ENCODE measurements at regions not wholly inside any gene's neighbourhood (a gene's known extent, or its start where the extent isn't known, plus 50 kb on each side); places are given as distances from the start of the nearest gene placed in this dataset.

DNA sequence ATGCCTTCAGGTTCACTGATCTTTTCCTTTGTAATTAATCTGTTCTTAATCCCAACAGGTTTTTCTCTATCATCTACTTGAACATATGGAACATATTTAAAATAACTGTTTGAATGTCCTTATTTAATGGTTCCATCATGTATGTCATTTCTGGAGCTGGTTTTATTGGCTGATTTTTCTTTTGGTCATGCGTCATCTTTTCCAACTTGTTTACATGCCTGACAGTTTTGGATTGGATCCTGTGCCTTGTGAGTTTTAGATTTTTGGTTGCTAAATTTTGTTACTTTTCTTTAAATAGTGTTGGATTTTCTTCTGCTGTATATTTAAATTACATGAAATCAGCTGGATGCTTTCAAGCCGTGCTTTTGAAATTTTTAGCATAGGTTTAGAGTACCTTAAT, 237.3 kb upstream of the DAAM1 start:
- H3K4me1 ChIP-seq (ENCODE audit: control insufficient read depth, insufficient read depth, low read length), result peaks cover 19% of the 10 kb centered on the region
- no peak overlapping the region for H3K9ac ChIP-seq (ENCODE audit: low read depth, low read length)
- H3K27ac ChIP-seq (ENCODE audit: low read depth, low read length), result no peak overlapping the region
- 0 out of 2 replicates have a peak, but pooled peaks cover 7% of the 10 kb centered on the region for H3K9me3 ChIP-seq (ENCODE audit: control insufficient read depth, insufficient read depth, low read length)
- H3K4me3 ChIP-seq (ENCODE audit: low read depth, low read length), result no peak overlapping the region
- no peaks in the 10 kb centered on the region for H3K36me3 ChIP-seq (ENCODE audit: control insufficient read depth, insufficient read depth, low read length)
- H3K27me3 ChIP-seq (ENCODE audit: control insufficient read depth, insufficient read depth, low read length), result no peaks in the 10 kb centered on the region

DNA sequence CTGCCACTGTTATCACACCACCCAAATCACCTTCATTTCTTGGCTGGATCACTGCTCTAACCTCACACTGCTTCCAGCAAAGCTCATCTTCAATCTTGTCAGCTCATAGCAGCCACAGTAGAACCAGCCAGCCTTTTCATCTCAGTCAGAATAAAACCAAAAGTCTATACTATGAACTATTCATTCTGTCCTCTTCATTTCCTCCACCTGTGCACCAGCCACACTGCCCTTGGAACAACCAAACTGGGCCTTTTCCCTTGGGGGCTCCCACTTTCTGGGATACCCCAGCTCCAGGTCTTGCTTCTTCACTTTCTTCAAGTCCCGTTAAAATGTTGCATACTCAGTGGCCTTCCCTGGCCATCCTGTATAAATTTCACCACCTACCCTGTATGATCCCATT, 234.4 kb upstream of the DAAM1 start:
- Histone ChIP-seq H3K9me3 (ENCODE audit: control insufficient read depth, insufficient read depth, low read length) (0 out of 2 replicates have a peak, but pooled peaks cover 7% of the 10 kb centered on the region), H3K36me3 (ENCODE audit: control insufficient read depth, insufficient read depth, low read length) (no peaks in the 10 kb centered on the region), H3K4me1 (ENCODE audit: control insufficient read depth, insufficient read depth, low read length) (peaks cover 17% of the 10 kb centered on the region), H3K27me3 (ENCODE audit: control insufficient read depth, insufficient read depth, low read length) (no peaks in the 10 kb centered on the region), H3K27ac (ENCODE audit: low read depth, low read length) (no peak overlapping the region), H3K9ac (ENCODE audit: low read depth, low read length) (no peak overlapping the region), H3K4me3 (ENCODE audit: low read depth, low read length) (no peak overlapping the region)

DNA sequence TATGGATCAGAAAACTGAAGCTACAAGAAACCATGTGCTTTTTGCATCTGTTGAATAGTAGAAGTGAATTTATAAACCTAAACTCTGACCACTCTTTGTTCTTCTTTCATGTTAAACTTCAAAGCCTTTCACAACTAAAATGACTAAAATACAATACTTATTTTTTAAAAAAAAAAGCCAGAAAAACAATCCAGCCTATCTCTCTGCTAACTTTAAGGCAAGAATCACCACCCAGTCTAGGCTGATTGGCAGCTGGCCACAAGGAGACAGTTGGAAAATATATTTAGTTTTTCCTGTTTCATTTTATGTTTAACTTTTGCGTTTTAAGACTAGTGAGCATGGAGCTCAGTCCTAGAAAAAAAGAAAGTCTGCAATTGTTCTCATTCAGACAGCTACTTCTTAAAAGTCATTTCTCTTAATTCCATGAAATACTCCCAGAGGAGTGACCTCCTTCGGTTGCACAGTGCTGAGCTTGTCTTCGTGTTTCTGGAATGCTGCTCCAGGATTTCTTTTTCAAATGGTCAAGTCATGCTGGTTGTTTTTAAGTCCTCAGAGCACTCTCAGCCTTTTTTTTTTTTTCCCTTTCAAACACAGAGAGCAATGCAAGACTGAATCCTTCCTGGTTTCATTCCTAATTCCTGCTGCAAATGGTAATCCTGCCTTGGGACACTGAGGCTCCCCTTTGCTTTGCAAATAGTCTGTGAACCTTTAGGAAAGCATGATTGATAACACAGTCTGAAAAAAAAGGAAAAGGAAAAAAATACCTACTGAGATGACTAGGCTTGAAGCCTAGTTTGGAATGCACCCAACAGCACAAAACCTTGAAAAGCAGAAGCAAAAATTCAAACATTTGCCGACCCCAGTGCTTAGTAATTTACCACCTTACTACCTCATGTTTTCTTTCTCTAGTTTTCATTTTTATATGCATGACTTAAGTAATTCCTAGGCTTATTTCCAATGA, 233.3 kb upstream of the DAAM1 start:
- H3K9ac ChIP-seq (ENCODE audit: low read depth, low read length), result no peak overlapping the region
- H3K36me3 ChIP-seq (ENCODE audit: control insufficient read depth, insufficient read depth, low read length), result no peaks in the 10 kb centered on the region
- 0 out of 2 replicates have a peak, but pooled peaks cover 7% of the 10 kb centered on the region for H3K9me3 ChIP-seq (ENCODE audit: control insufficient read depth, insufficient read depth, low read length)
- peaks cover 17% of the 10 kb centered on the region for H3K4me1 ChIP-seq (ENCODE audit: control insufficient read depth, insufficient read depth, low read length)
- no peak overlapping the region for H3K4me3 ChIP-seq (ENCODE audit: low read depth, low read length)
- H3K27me3 ChIP-seq (ENCODE audit: control insufficient read depth, insufficient read depth, low read length), result no peaks in the 10 kb centered on the region
- H3K27ac ChIP-seq (ENCODE audit: low read depth, low read length), result peak overlapping the region; percentile 55

DNA sequence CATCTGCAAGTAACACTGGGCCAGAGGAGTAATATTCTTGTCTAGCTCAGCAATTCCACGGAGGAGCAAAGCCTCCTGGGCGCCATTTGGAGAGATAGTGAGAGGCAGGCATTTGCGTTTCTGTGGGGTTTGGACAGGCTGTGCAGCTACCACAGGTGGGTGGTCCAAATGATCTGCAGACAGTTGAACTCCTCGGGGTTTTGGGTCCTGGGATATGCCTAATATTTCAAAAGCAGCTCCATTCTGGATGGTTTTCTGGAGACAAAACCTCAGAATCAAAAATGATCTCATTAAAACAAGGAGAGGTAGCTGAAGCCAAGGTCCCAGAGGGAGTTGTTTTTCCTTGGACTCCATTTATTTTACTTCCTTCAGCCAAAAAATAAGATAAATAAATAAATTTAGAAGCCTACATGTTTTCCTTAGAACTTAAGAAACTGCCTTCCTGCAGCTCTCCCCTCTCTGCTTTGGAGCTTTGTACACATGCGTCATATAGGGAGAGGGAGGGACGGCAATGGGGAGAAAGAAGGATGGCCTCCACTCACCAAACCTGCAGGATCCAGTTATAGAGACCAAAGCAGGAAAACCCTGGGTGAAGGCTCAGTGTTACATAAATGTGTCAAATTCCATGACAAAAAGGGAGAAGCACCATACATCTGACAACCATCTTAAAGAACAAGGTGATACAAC, 227.3 kb upstream of the DAAM1 start:
- Histone ChIP-seq H3K9me3 (ENCODE audit: control insufficient read depth, insufficient read depth, low read length) (no peaks in the 10 kb centered on the region), H3K27ac (ENCODE audit: low read depth, low read length) (no peak overlapping the region), H3K36me3 (ENCODE audit: control insufficient read depth, insufficient read depth, low read length) (no peaks in the 10 kb centered on the region), H3K9ac (ENCODE audit: low read depth, low read length) (no peak overlapping the region), H3K4me1 (ENCODE audit: control insufficient read depth, insufficient read depth, low read length) (peaks cover 11% of the 10 kb centered on the region), H3K27me3 (ENCODE audit: control insufficient read depth, insufficient read depth, low read length) (no peaks in the 10 kb centered on the region), H3K4me3 (ENCODE audit: low read depth, low read length) (no peak overlapping the region)

DNA sequence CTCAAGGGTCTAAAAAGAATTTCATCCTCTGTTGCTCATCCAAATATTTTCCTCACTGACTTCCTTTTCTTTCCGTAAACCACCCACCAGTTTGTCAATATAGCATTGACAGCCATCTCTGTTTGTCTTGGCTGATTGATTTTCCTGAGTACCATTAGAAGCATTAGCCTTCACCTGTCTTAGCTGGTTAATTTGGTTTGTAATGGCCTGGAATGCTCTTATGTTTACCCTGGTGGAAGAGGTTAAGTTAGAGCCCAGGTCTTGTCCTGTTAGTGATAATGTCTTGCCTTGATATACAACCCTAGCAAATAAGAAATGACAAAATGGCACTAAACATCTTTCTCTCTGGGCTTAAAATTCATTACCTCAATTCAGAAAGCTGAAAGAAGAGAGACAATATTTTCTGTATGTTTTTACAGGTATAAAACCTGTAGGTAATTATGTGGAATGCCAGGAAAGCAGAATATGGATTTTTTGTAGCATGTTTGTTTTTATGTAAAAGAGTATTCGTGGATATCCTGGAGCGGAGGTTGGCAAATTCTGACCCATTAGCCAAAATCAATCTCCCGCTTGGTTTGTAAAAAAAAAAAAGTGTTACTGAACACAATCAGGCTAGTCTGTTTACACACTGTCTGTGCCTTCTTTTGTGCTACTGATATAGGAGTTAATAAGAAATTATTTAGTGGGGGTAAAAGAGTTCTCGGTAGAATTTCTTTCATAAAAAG, 224.4 kb upstream of the DAAM1 start:
- Histone ChIP-seq H3K9me3 (ENCODE audit: control insufficient read depth, insufficient read depth, low read length) (no peaks in the 10 kb centered on the region), H3K4me3 (ENCODE audit: low read depth, low read length) (no peak overlapping the region), H3K4me1 (ENCODE audit: control insufficient read depth, insufficient read depth, low read length) (peaks cover 7% of the 10 kb centered on the region; the same call in 1 of the 2 replicates), H3K27me3 (ENCODE audit: control insufficient read depth, insufficient read depth, low read length) (no peaks in the 10 kb centered on the region), H3K9ac (ENCODE audit: low read depth, low read length) (no peak overlapping the region), H3K27ac (ENCODE audit: low read depth, low read length) (peak overlapping the region; percentile 18), H3K36me3 (ENCODE audit: control insufficient read depth, insufficient read depth, low read length) (no peaks in the 10 kb centered on the region)

DNA sequence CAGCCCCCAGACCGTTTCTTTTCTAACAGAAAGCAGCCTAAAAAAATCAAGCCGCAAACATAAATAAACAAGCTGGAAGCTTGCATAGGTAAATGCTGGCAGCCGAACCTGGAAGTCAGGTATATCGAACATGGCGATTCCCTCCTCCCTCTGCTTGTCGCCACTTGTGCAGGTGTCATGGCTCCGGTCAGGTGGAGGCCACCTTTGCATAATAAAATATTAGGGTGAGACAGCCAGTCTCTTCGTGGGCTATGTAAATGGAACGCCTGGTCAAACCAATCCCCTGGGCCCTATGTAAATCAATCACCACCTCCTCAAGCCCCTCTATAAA, 223.9 kb upstream of the DAAM1 start:
- H3K4me3 ChIP-seq (ENCODE audit: low read depth, low read length), result no peak overlapping the region
- no peaks in the 10 kb centered on the region for H3K36me3 ChIP-seq (ENCODE audit: control insufficient read depth, insufficient read depth, low read length)
- no peak overlapping the region for H3K27ac ChIP-seq (ENCODE audit: low read depth, low read length)
- H3K9ac ChIP-seq (ENCODE audit: low read depth, low read length), result no peak overlapping the region
- H3K9me3 ChIP-seq (ENCODE audit: control insufficient read depth, insufficient read depth, low read length), result no peaks in the 10 kb centered on the region
- H3K27me3 ChIP-seq (ENCODE audit: control insufficient read depth, insufficient read depth, low read length), result no peaks in the 10 kb centered on the region
- peaks cover 7% of the 10 kb centered on the region; the same call in 1 of the 2 replicates for H3K4me1 ChIP-seq (ENCODE audit: control insufficient read depth, insufficient read depth, low read length)

DNA sequence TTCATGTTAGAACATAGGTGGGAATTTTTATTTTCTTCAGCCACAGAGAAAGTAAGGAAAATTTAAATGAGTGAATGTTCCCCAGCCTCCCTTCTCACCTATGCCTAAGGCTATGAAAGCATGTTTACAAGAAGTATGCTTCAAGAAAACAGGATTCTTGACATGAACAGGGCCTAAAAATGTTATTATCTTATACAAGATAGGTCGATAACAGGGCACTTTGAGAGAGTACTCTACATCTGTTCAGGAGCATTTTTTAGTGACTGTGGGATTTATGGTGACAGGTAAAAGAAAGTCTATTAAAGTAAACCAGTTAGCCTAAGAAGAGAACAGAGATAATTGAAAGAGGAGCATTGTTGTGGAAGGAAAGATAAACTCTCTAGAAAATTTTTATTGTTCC, 222.9 kb upstream of the DAAM1 start:
- Histone ChIP-seq H3K9me3 (ENCODE audit: control insufficient read depth, insufficient read depth, low read length) (no peaks in the 10 kb centered on the region), H3K36me3 (ENCODE audit: control insufficient read depth, insufficient read depth, low read length) (no peaks in the 10 kb centered on the region), H3K27me3 (ENCODE audit: control insufficient read depth, insufficient read depth, low read length) (no peaks in the 10 kb centered on the region), H3K4me3 (ENCODE audit: low read depth, low read length) (no peak overlapping the region), H3K4me1 (ENCODE audit: control insufficient read depth, insufficient read depth, low read length) (peaks cover 16% of the 10 kb centered on the region), H3K9ac (ENCODE audit: low read depth, low read length) (no peak overlapping the region), H3K27ac (ENCODE audit: low read depth, low read length) (no peak overlapping the region)

DNA sequence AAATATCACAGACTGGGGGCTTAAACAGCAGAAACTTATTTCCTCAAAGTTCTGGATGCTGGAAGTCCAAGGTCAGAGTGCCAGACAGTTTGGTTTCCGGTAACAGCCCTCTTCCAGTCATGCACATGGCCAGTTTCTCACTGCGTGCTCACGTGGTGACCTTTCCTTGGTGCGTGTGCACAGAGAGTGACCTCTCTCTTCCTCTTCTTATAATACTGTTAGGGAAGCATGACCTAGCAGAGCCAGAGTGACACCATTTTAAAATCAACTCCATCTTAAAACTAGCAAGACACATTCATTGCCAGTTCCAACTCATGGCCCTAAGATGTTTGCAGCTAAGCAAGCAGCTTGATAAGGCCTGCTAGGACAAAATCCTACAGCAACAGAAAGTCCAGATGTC, 221.5 kb upstream of the DAAM1 start:
- H3K36me3 ChIP-seq (ENCODE audit: control insufficient read depth, insufficient read depth, low read length), result no peaks in the 10 kb centered on the region
- no peaks in the 10 kb centered on the region for H3K27me3 ChIP-seq (ENCODE audit: control insufficient read depth, insufficient read depth, low read length)
- H3K4me3 ChIP-seq (ENCODE audit: low read depth, low read length), result no peak overlapping the region
- H3K9me3 ChIP-seq (ENCODE audit: control insufficient read depth, insufficient read depth, low read length), result no peaks in the 10 kb centered on the region
- no peak overlapping the region for H3K9ac ChIP-seq (ENCODE audit: low read depth, low read length)
- H3K4me1 ChIP-seq (ENCODE audit: control insufficient read depth, insufficient read depth, low read length), result peaks cover 30% of the 10 kb centered on the region
- no peak overlapping the region for H3K27ac ChIP-seq (ENCODE audit: low read depth, low read length)

DNA sequence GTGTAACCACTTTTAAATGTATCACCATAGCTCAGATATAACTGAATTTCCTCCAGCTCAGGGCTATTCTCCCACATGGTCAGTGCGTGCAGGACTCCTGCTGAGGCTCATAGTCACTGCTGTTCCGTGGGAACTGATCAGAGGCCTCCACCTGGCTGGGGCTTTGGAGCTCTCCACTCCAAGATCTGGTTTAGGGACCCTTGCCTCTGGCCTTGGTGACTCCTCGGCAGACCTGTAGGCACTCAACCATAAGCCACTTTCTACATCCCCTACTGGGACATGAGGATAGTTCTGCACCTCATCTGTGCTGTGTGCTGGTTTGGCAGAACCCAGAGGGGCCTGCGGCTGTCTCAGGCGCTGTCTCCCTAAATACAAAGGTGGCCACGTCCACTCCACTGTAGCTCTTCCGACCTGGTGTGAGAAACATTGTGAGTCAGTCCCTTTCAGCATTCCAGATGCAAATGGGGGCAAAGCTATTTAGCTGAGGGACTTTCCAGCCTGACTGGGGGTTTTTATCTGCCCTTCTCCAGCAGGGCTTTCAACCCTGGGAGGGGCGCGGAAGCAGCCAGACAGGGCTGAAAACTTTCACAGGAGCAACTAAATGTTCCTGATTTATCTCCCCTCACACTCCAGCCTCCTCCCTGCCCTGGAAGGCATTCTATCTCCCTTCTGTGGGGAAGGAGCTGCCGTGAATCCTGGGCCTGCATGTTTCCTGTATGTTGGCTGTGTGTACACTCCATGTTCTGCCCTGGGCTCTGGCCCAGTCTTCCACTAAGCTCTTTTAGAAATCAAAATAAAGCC, 218.3 kb upstream of the DAAM1 start:
- peak overlapping the region; percentile 89 for H3K27ac ChIP-seq (ENCODE audit: low read depth, low read length)
- no peaks in the 10 kb centered on the region for H3K9me3 ChIP-seq (ENCODE audit: control insufficient read depth, insufficient read depth, low read length)
- no peaks in the 10 kb centered on the region for H3K27me3 ChIP-seq (ENCODE audit: control insufficient read depth, insufficient read depth, low read length)
- peak overlapping the region; percentile 28; the same call in 1 of the 2 replicates for H3K9ac ChIP-seq (ENCODE audit: low read depth, low read length)
- H3K4me1 ChIP-seq (ENCODE audit: control insufficient read depth, insufficient read depth, low read length), result peaks cover 31% of the 10 kb centered on the region
- no peak overlapping the region for H3K4me3 ChIP-seq (ENCODE audit: low read depth, low read length)
- no peaks in the 10 kb centered on the region for H3K36me3 ChIP-seq (ENCODE audit: control insufficient read depth, insufficient read depth, low read length)

DNA sequence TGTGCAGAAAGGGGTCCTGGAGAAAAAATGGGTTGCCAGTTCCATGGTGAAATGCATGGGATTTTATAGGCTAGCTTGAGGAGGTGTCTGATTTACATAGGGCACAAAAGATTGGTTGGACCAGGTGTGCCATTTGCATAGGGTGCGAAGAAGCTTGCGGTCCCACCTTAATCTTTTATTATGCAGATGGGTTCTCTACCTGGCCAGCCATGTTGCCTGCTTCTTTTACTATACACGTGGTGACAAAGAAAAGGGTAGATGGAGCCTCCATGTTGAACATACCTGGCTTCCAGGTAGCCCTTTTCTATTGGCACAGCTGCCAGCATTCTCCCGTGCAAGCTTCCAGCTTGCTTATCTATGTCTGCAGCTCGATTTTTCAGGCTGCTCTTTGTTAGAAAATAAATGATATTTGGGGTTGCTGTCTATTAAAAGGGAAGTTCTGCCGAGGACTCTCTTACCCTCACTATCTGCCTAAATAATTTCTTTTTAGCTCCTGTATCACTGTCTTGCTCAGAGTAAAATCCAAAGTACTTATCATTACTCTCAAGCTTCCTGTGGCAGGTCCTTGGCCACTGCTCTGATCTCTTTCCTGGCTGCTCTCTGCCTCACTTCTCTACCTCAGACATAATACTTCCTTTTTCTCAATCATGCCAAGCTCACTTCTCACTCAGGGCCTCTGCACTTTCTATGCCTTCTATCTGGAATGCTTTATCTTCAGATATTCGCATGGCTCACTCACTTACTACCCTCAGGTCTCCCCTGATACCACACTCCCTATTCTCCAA, 216.0 kb upstream of the DAAM1 start:
- H3K9ac ChIP-seq (ENCODE audit: low read depth, low read length), result no peak overlapping the region

More for the DNA sequence above, 216.0 kb upstream of the DAAM1 start:
- no peaks in the 10 kb centered on the region for H3K36me3 ChIP-seq (ENCODE audit: control insufficient read depth, insufficient read depth, low read length)
- no peaks in the 10 kb centered on the region for H3K9me3 ChIP-seq (ENCODE audit: control insufficient read depth, insufficient read depth, low read length)
- H3K4me1 ChIP-seq (ENCODE audit: control insufficient read depth, insufficient read depth, low read length), result peaks cover 31% of the 10 kb centered on the region
- no peak overlapping the region for H3K27ac ChIP-seq (ENCODE audit: low read depth, low read length)
- H3K27me3 ChIP-seq (ENCODE audit: control insufficient read depth, insufficient read depth, low read length), result no peaks in the 10 kb centered on the region
- H3K4me3 ChIP-seq (ENCODE audit: low read depth, low read length), result no peak overlapping the region

Data from HUES48 (cell line).